Small intestine (tissue), 7 donors: ENCODE measurements at regions not wholly inside any gene's neighbourhood (a gene's known extent, or its start where the extent isn't known, plus 50 kb on each side); places are given as distances from the start of the nearest gene placed in this dataset.
"Not testable (repeated sequence)": the region's sequence is repeated elsewhere in the genome, so short reads cannot be mapped to it uniquely, and the experiment has no call there.

Experiments used
- DNase-seq, 2 donors: peaks; one replicate each; pipeline versions ENCODE4 v3.0.0 to v3.0.0-alpha.2; 2013
- FAIRE-seq: peaks from 2 replicates; lab custom pipeline; 2012; peaks lifted over from hg19 to GRCh38; lab: Jason Lieb, UNC
- H3K27ac ChIP-seq, 3 donors: one replicate each; pipeline ENCODE4 v1.5.1; 2013; ENCODE audit warnings: low read length in 2 of 3, mild to moderate bottlenecking in 2 of 3, control low read depth in 1 of 3, inconsistent platforms in 1 of 3, low read depth in 1 of 3, moderate library complexity in 1 of 3
- H3K27me3 ChIP-seq, 3 donors: one replicate each; pipeline ENCODE4 v1.6.1; 2013; ENCODE audit warnings: low read length in 3 of 3, inconsistent platforms in 1 of 3; ENCODE audit not compliant: control insufficient read depth in 3 of 3, insufficient read depth in 3 of 3
- H3K36me3 ChIP-seq, 3 donors: one replicate each; pipeline ENCODE4 v1.6.1; 2013; ENCODE audit warnings: low read length in 3 of 3, inconsistent platforms in 1 of 3, low read depth in 1 of 3, mild to moderate bottlenecking in 1 of 3, moderate library complexity in 1 of 3; ENCODE audit not compliant: control insufficient read depth in 3 of 3, insufficient read depth in 2 of 3
- H3K4me1 ChIP-seq, 3 donors: one replicate each; pipeline ENCODE4 v1.6.1; 2013; ENCODE audit warnings: low read length in 2 of 3, inconsistent platforms in 1 of 3, low read depth in 1 of 3, mild to moderate bottlenecking in 1 of 3, moderate library complexity in 1 of 3; ENCODE audit not compliant: control insufficient read depth in 3 of 3, insufficient read depth in 2 of 3
- H3K4me3 ChIP-seq, 3 donors: one replicate each; pipeline ENCODE4 v1.5.1; 2013; ENCODE audit warnings: low read length in 3 of 3, control low read depth in 1 of 3, inconsistent platforms in 1 of 3, low read depth in 1 of 3, mild to moderate bottlenecking in 1 of 3, moderate library complexity in 1 of 3
- H3K9me3 ChIP-seq, 2 donors: one replicate each; pipeline ENCODE4 v1.6.1; 2013; ENCODE audit warnings: low read depth in 1 of 2, low read length in 1 of 2; ENCODE audit not compliant: control insufficient read depth in 2 of 2, insufficient read depth in 1 of 2
- WGBS, 3 donors: extraction: QIAGEN DNeasy Blood & Tissue Kit; methylation state at CpG; one replicate each; pipeline ENCODE4 v1.1.7; 2013; 5-methylcytosine and 5-hydroxymethylcytosine counted together
- donor health status: healthy with polysubstance abuse.
- donor health status: control.
- donor health status: control.
- donor health status: Bipolar disorder and iron deficiency.
- donor health status: healthy.

GRCh38 chr7:93811198-93811597 is 79.4 kb downstream of the TFPI2 start:
- no peak for DNase-seq
- no peak overlapping the region for H3K4me3 ChIP-seq
- H3K4me1 ChIP-seq = no peaks in the 10 kb centered on the region
- no peaks in the 10 kb centered on the region for H3K36me3 ChIP-seq
- H3K27ac ChIP-seq = no peak overlapping the region
- FAIRE-seq = no peak
- no peaks in the 10 kb centered on the region for H3K9me3 ChIP-seq
- no peaks in the 10 kb centered on the region for H3K27me3 ChIP-seq

DNA sequence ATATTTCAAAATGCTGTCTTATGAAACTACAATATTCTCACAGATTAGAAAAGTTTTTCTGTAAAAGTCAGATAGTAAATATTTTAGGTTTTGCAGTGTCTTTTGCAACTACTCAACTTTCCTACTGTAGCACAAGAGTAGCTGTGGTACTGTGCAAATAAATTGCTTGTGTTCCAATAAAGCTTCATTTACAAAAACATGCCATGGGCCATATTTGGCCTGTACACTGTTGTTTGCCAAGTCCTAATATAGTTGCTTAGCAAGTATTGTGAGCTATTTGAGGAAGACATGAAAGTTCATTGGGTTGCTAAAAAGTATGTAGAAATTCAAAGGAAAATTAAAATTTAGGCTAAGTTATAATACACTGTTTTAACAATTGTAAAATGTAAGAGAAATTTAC is 80.0 kb downstream of the TFPI2 start:
- Histone ChIP-seq H3K27me3 (no peaks in the 10 kb centered on the region), H3K4me3 (no peak overlapping the region), H3K27ac (no peak overlapping the region), H3K4me1 (no peaks in the 10 kb centered on the region), H3K36me3 (no peaks in the 10 kb centered on the region), H3K9me3 (no peaks in the 10 kb centered on the region)
- FAIRE-seq (no peak), DNase-seq (no peak)

GRCh38 chr7:93804726-93805125 is 85.8 kb downstream of the TFPI2 start:
- 65 to 73% (median 71%) methylated on average over 3 of the region's 3 CpGs for WGBS, 3 donors
- H3K36me3 ChIP-seq = no peaks in the 10 kb centered on the region
- no peaks in the 10 kb centered on the region for H3K27me3 ChIP-seq
- DNase-seq (no peak), FAIRE-seq (no peak)
- H3K4me1 ChIP-seq = no peaks in the 10 kb centered on the region
- H3K27ac ChIP-seq = no peak overlapping the region
- H3K4me3 ChIP-seq = no peak overlapping the region
- no peaks in the 10 kb centered on the region for H3K9me3 ChIP-seq

- Histone ChIP-seq H3K27ac (no peak overlapping the region), H3K4me1 (no peaks in the 10 kb centered on the region), H3K9me3 (no peaks in the 10 kb centered on the region), H3K36me3 (no peaks in the 10 kb centered on the region), H3K4me3 (no peak overlapping the region), H3K27me3 (no peaks in the 10 kb centered on the region)
- FAIRE-seq (no peak), DNase-seq (peak in 1 of 2 donors; percentile 3)
- 58 to 75% (median 62%) methylated on average over 5 of the region's 5 CpGs for WGBS, 3 donors
Measured at GRCh38 chr7:93799750-93800357, 90.7 kb downstream of the TFPI2 start.

GRCh38 chr7:93793084-93793697 is 97.4 kb downstream of the TFPI2 start:
- not testable (repeated sequence) for DNase-seq, H3K4me1 ChIP-seq, H3K27me3 ChIP-seq, FAIRE-seq, H3K9me3 ChIP-seq, H3K36me3 ChIP-seq, H3K27ac ChIP-seq, H3K4me3 ChIP-seq
- 75 to 94% (median 87%) methylated on average over 4 to 16 of the region's 33 CpGs for WGBS, 3 donors

- H3K4me3 ChIP-seq = no peak overlapping the region
- no peaks in the 10 kb centered on the region for H3K36me3 ChIP-seq
- no peak for FAIRE-seq
- H3K4me1 ChIP-seq = no peaks in the 10 kb centered on the region
- H3K27ac ChIP-seq = no peak overlapping the region
- H3K9me3 ChIP-seq = no peaks in the 10 kb centered on the region
- no peaks in the 10 kb centered on the region for H3K27me3 ChIP-seq
- 70 to 79% (median 73%) methylated on average over 3 of the region's 3 CpGs for WGBS, 3 donors
- no peak for DNase-seq
Measured at GRCh38 chr7:93779115-93779514, 111.4 kb downstream of the TFPI2 start.

DNA sequence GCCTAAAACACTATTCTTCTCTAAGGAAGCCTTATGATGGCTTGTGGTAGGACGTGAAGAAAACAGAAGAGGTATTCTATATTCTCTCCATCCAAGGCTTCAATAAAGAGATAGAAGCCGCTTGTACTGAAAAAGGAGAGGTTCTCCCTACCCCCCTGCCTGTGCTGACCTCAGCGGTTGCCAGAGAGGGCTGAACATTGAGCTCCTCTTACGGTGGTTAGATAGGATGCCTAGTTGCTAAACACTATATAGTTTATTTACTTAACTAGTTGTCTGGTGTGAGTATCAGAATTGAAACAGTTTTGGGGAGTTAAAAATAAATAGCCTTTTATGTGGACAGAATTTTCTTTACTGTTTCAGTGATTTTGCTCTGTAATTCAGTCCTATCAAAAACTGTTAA is 112.2 kb downstream of the TFPI2 start:
- no peak overlapping the region for H3K27ac ChIP-seq
- no peak overlapping the region for H3K4me3 ChIP-seq
- H3K4me1 ChIP-seq = no peaks in the 10 kb centered on the region
- H3K9me3 ChIP-seq = no peaks in the 10 kb centered on the region
- H3K36me3 ChIP-seq = no peaks in the 10 kb centered on the region
- DNase-seq (no peak), FAIRE-seq (no peak)
- H3K27me3 ChIP-seq = no peaks in the 10 kb centered on the region
- 69 to 82% (median 77%) methylated on average over 4 of the region's 4 CpGs for WGBS, 3 donors

- Histone ChIP-seq H3K36me3 (no peaks in the 10 kb centered on the region), H3K27ac (no peak overlapping the region), H3K9me3 (no peaks in the 10 kb centered on the region), H3K4me1 (no peaks in the 10 kb centered on the region), H3K27me3 (no peaks in the 10 kb centered on the region), H3K4me3 (no peak overlapping the region)
- no peak for DNase-seq
- no peak for FAIRE-seq
- WGBS, 3 donors = 4 to 26% (median 17%) methylated on average over 1 of the region's 1 CpG
Measured at GRCh38 chr7:93773446-93773845, 117.1 kb downstream of the TFPI2 start.

DNA sequence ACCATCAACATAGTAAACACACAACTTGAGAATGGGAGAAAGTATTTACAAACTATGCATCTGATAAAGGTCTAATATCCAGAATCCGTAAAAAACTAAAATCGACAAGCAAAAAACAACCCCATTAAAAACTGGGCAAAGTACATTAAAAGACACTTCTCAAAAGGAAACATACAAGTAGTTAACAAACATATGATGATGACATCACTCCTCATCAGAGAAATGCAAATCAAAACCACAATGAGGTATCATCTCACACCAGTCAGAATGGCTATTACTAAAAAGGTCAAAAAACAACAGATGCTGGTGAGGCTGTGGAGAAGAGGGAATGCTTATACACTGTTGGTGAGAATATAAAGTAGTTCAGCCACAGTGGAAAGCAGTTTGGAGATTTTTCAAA is 125.1 kb downstream of the TFPI2 start:
- Histone ChIP-seq H3K27ac (no peak overlapping the region), H3K4me1 (no peaks in the 10 kb centered on the region), H3K9me3 (no peaks in the 10 kb centered on the region), H3K36me3 (no peaks in the 10 kb centered on the region), H3K27me3 (no peaks in the 10 kb centered on the region), H3K4me3 (no peak overlapping the region)
- 94 to 100% (median 98%) methylated on average over 2 of the region's 2 CpGs for WGBS, 3 donors
- no peak for FAIRE-seq
- no peak for DNase-seq
